ENCODE measurements at regions not wholly inside any gene's neighbourhood (a gene's known extent, or its start where the extent isn't known, plus 50 kb on each side); places are given as distances from the start of the nearest gene placed in this dataset.

- TF ChIP-seq CTCF (IDR thresholded peaks at IDR 0.05; ENCODE audit: extremely low read depth in 1 of 2, insufficient read depth in 1 of 2, low read depth in 1 of 2, low read length in 2 of 2) (no peak), GATA2 (IDR thresholded peaks at IDR 0.05; ENCODE audit: insufficient read depth, insufficient read length, low read depth, low read length) (no peak), EZH2 (IDR thresholded peaks at IDR 0.05; ENCODE audit: borderline replicate concordance, low read depth, low read length, severe bottlenecking) (no peak), POLR2AphosphoS5 (IDR thresholded peaks at IDR 0.05; ENCODE audit: insufficient read depth, low read depth, low read length) (no peak)
These were observed 382.8 kb downstream of the RRAGC start for GRCh38 chr1:38476850-38477178.
